Loucy (cell line): ENCODE measurements at regions not wholly inside any gene's neighbourhood (a gene's known extent, or its start where the extent isn't known, plus 50 kb on each side); places are given as distances from the start of the nearest gene placed in this dataset.

Experiments
- H2AFZ ChIP-seq: fragments of 200-600 bp; sonication (generic); 2 replicates; pipeline ENCODE4 v1.6.0; 2016; ENCODE audit warnings: antibody characterized with exemption, mild to moderate bottlenecking, low read length, moderate library complexity
- H3F3A ChIP-seq: fragments of 200-600 bp; 2 replicates; pipeline ENCODE4 v1.6.0; 2016; ENCODE audit warnings: antibody characterized with exemption, low read depth, mild to moderate bottlenecking
- H3K27me3 ChIP-seq: fragments of 200-600 bp; sonication (generic); 2 replicates; pipeline ENCODE4 v1.6.1; 2014; ENCODE audit warnings: low read length, mild to moderate bottlenecking; ENCODE audit not compliant: insufficient read depth, poor library complexity, severe bottlenecking
- H3K36me3 ChIP-seq: fragments of 200-600 bp; sonication (generic); 2 replicates; pipeline ENCODE4 v1.6.1; 2016; ENCODE audit warnings: low read length; ENCODE audit not compliant: insufficient read depth
- H3K4me1 ChIP-seq: fragments of 200-600 bp; sonication (generic); 2 replicates; pipeline ENCODE4 v1.5.1; 2014; ENCODE audit warnings: low read length, mild to moderate bottlenecking; ENCODE audit not compliant: insufficient read depth, poor library complexity, severe bottlenecking
- H3K4me2 ChIP-seq: fragments of 200-600 bp; sonication (generic); 2 replicates; pipeline ENCODE4 v1.6.0; 2014; ENCODE audit warnings: antibody characterized with exemption, low read length, low read depth, mild to moderate bottlenecking; ENCODE audit not compliant: poor library complexity, severe bottlenecking
- H3K4me3 ChIP-seq: fragments of 200-600 bp; sonication (generic); 2 replicates; pipeline ENCODE4 v1.5.1; 2014; ENCODE audit warnings: low read length, mild to moderate bottlenecking, mixed read lengths; ENCODE audit not compliant: poor library complexity, severe bottlenecking
- H3K79me2 ChIP-seq: fragments of 200-600 bp; sonication (generic); 2 replicates; pipeline ENCODE4 v1.6.1; 2014; ENCODE audit warnings: low read length; ENCODE audit not compliant: insufficient read depth
- H3K9ac ChIP-seq: fragments of 200-600 bp; sonication (generic); 2 replicates; pipeline ENCODE4 v1.6.0; 2014; ENCODE audit warnings: mild to moderate bottlenecking, low read depth, low read length, moderate library complexity; ENCODE audit not compliant: poor library complexity, severe bottlenecking
- H3K9me2 ChIP-seq: fragments of 200-600 bp; sonication (generic); replicated peaks from 2 replicates; pipeline ENCODE4 v1.6.1; 2016; ENCODE audit warnings: low read depth, low read length, mixed read lengths
- H3K9me3 ChIP-seq: fragments of 200-600 bp; sonication (generic); 2 replicates; pipeline ENCODE4 v1.6.1; 2014; ENCODE audit warnings: mild to moderate bottlenecking, antibody characterized with exemption, low read length, low read depth; ENCODE audit not compliant: insufficient read depth
- H4K20me1 ChIP-seq: fragments of 200-600 bp; sonication (generic); 2 replicates; pipeline ENCODE4 v1.6.0; 2014; ENCODE audit warnings: antibody characterized with exemption, low read length, mild to moderate bottlenecking; ENCODE audit not compliant: insufficient read depth, poor library complexity, severe bottlenecking
- CTCF ChIP-seq: fragments of 200-600 bp; sonication (generic); conservative IDR thresholded peaks from 2 replicates; pipeline ENCODE4 v1.5.1; 2014; ENCODE audit warnings: mild to moderate bottlenecking, antibody characterized with exemption, low read length
- EZH2phosphoT487 ChIP-seq: fragments of 200-600 bp; IDR thresholded peaks from 2 replicates; pipeline ENCODE4 v1.6.1; 2018; ENCODE audit warnings: antibody characterized with exemption, mild to moderate bottlenecking, moderate library complexity, borderline replicate concordance

GRCh38 chr21:16913010-16913409 lies 599.8 kb upstream of the CXADR start:
- Histone ChIP-seq H3K4me3 (no peak overlapping the region), H2AFZ (no peak overlapping the region), H3K27me3 (no peaks in the 10 kb centered on the region), H3K9ac (no peak overlapping the region), H3F3A (no peaks in the 10 kb centered on the region), H3K9me3 (no peaks in the 10 kb centered on the region), H3K9me2 (no peaks in the 10 kb centered on the region), H3K4me2 (no peak overlapping the region), H3K4me1 (no peaks in the 10 kb centered on the region), H3K79me2 (no peaks in the 10 kb centered on the region), H3K36me3 (no peaks in the 10 kb centered on the region), H4K20me1 (no peaks in the 10 kb centered on the region)
- TF ChIP-seq CTCF, result no peak
- TF ChIP-seq EZH2phosphoT487, result no peak

- 0 out of 2 replicates have a peak, but pooled peaks cover 4% of the 10 kb centered on the region for H3K9me3 ChIP-seq
- no peak overlapping the region for H3K9ac ChIP-seq
- no peaks in the 10 kb centered on the region for H3K79me2 ChIP-seq
- no peaks in the 10 kb centered on the region for H3K9me2 ChIP-seq
- TF ChIP-seq EZH2phosphoT487 (no peak), CTCF (no peak)
- H3F3A ChIP-seq, result no peaks in the 10 kb centered on the region
- no peaks in the 10 kb centered on the region for H3K36me3 ChIP-seq
- H3K4me2 ChIP-seq, result no peak overlapping the region
- no peaks in the 10 kb centered on the region for H3K27me3 ChIP-seq
- H3K4me1 ChIP-seq, result no peaks in the 10 kb centered on the region
- no peaks in the 10 kb centered on the region for H4K20me1 ChIP-seq
- H2AFZ ChIP-seq, result no peak overlapping the region
- no peak overlapping the region for H3K4me3 ChIP-seq
These were observed 584.4 kb upstream of the CXADR start for GRCh38 chr21:16928439-16928838.

GRCh38 chr21:16932314-16932713 lies 580.5 kb upstream of the CXADR start:
- no peaks in the 10 kb centered on the region for H3K27me3 ChIP-seq
- no peaks in the 10 kb centered on the region for H3K36me3 ChIP-seq
- no peaks in the 10 kb centered on the region for H3K4me1 ChIP-seq
- H3K9me3 ChIP-seq, result 0 out of 2 replicates have a peak, but pooled peaks cover 4% of the 10 kb centered on the region
- no peaks in the 10 kb centered on the region for H3K79me2 ChIP-seq
- H3K9ac ChIP-seq, result no peak overlapping the region
- no peaks in the 10 kb centered on the region for H4K20me1 ChIP-seq
- H3K9me2 ChIP-seq, result no peaks in the 10 kb centered on the region
- H3F3A ChIP-seq, result no peaks in the 10 kb centered on the region
- no peak overlapping the region for H3K4me2 ChIP-seq
- no peak overlapping the region for H3K4me3 ChIP-seq
- TF ChIP-seq EZH2phosphoT487 (no peak), CTCF (no peak)
- no peak overlapping the region for H2AFZ ChIP-seq
